Upper lobe of right lung (tissue), 1 donor: ENCODE measurements at regions not wholly inside any gene's neighbourhood (a gene's known extent, or its start where the extent isn't known, plus 50 kb on each side); places are given as distances from the start of the nearest gene placed in this dataset.

ENCODE experiments used
- ATAC-seq: fragments of 200-7000 bp; cut with Tn5 transposase; one replicate; pipeline ENCODE4 v1.9.1; 2020; ENCODE audit warnings: mild to moderate bottlenecking, moderate library complexity
- DNase-seq: peaks from one replicate; pipeline ENCODE4 v3.0.0-alpha.2; 2020
- H3K27ac ChIP-seq: fragments of 200-600 bp; one replicate; pipeline ENCODE4 v1.8.0; 2022
- H3K27me3 ChIP-seq: fragments of 200-600 bp; one replicate; pipeline ENCODE4 v1.8.0; 2022; ENCODE audit warnings: mild to moderate bottlenecking
- H3K36me3 ChIP-seq: fragments of 200-600 bp; one replicate; pipeline ENCODE4 v1.8.0; 2022
- H3K4me1 ChIP-seq: fragments of 200-600 bp; one replicate; pipeline ENCODE4 v1.8.0; 2022
- H3K4me3 ChIP-seq: fragments of 200-600 bp; one replicate; pipeline ENCODE4 v1.8.0; 2022; ENCODE audit warnings: mild to moderate bottlenecking
- H3K9me3 ChIP-seq: fragments of 200-600 bp; one replicate; pipeline ENCODE4 v1.8.0; 2022
- intact Hi-C: fragments of 100-400 bp; cut with DNase I; formaldehyde crosslinking; loops from one replicate; pipeline ENCODE4 v1.11.0; 2022
- TF ChIP-seq, protein P1 (sequence below): fragments of 200-600 bp; IDR thresholded peaks from one replicate; pipeline ENCODE4 v1.8.0; 2022; ENCODE audit warnings: antibody characterized with exemption
- donor health status: DM: no; HTN: yes; CAD: no; lungs with severe emphysema.

- H3K4me3 ChIP-seq: no peak overlapping the region
- H3K9me3 ChIP-seq: no peaks in the 10 kb centered on the region
- no peaks in the 10 kb centered on the region for H3K4me1 ChIP-seq
- ATAC-seq: no peak
- H3K36me3 ChIP-seq: no peaks in the 10 kb centered on the region
- TF ChIP-seq, protein P1, sequence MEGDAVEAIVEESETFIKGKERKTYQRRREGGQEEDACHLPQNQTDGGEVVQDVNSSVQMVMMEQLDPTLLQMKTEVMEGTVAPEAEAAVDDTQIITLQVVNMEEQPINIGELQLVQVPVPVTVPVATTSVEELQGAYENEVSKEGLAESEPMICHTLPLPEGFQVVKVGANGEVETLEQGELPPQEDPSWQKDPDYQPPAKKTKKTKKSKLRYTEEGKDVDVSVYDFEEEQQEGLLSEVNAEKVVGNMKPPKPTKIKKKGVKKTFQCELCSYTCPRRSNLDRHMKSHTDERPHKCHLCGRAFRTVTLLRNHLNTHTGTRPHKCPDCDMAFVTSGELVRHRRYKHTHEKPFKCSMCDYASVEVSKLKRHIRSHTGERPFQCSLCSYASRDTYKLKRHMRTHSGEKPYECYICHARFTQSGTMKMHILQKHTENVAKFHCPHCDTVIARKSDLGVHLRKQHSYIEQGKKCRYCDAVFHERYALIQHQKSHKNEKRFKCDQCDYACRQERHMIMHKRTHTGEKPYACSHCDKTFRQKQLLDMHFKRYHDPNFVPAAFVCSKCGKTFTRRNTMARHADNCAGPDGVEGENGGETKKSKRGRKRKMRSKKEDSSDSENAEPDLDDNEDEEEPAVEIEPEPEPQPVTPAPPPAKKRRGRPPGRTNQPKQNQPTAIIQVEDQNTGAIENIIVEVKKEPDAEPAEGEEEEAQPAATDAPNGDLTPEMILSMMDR: no peak
- H3K27me3 ChIP-seq: no peaks in the 10 kb centered on the region
- no peak overlapping the region for H3K27ac ChIP-seq
- DNase-seq: no peak
- intact Hi-C loops: no loop called here
Measured at GRCh38 chr2:51624995-51625394, 593.1 kb upstream of the NRXN1 start.

DNA sequence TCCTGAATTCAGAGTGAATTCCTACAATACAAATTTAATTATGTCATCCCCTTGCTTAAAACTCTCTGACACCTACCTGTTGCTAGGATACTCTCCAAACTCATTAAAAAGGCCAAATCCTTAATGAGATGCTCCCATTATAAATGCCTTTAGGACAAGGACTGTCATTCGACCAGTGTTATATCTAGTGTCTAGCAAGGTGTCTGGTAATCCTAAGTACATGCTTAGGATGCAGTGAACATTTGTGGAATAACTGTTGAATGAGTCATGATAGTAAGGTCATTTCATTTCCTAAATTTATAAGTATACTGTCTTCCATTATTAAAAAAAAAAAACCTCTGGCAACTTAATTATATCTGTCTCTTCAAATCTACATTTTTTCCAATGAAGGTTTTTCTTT is 588.9 kb upstream of the NRXN1 start:
- Histone ChIP-seq H3K4me1 (no peaks in the 10 kb centered on the region), H3K9me3 (no peaks in the 10 kb centered on the region), H3K36me3 (no peaks in the 10 kb centered on the region), H3K27me3 (no peaks in the 10 kb centered on the region), H3K27ac (no peak overlapping the region), H3K4me3 (no peak overlapping the region)
- ATAC-seq (no peak), DNase-seq (no peak)
- intact Hi-C loops: no loop called here
- TF ChIP-seq, protein P1: no peak

- Histone ChIP-seq H3K4me3 (no peak overlapping the region), H3K27me3 (no peaks in the 10 kb centered on the region), H3K27ac (no peak overlapping the region), H3K36me3 (no peaks in the 10 kb centered on the region), H3K4me1 (no peaks in the 10 kb centered on the region), H3K9me3 (no peaks in the 10 kb centered on the region)
- intact Hi-C loops: no loop called here
- DNase-seq (no peak), ATAC-seq (no peak)
- TF ChIP-seq, protein P1: no peak
Measured at GRCh38 chr2:51619961-51620360, 588.0 kb upstream of the NRXN1 start.

GRCh38 chr2:51612387-51612786 is 580.5 kb upstream of the NRXN1 start:
- peaks cover 7% of the 10 kb centered on the region for H3K9me3 ChIP-seq
- TF ChIP-seq, protein P1: no peak
- no peak for ATAC-seq

DNA sequence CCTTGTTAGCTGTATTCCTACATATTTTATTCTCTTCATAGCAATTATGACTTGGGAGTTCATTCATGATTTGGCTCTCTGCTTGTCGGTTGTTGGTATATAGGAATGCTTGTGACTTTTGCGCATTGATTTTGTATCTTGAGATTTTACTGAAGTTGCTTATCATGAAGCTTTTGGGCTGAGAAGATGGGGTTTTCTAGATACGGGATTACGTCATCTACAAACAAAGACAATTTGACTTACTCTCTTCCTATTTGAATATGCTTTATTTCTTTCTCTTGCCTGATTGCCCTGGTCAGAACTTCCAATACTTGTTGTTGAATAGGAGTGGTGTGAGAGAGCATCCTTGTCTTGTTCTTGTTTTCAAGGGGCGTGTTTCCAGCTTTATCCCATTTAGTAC is 569.8 kb upstream of the NRXN1 start:
- Histone ChIP-seq H3K27ac (no peak overlapping the region), H3K4me3 (no peak overlapping the region), H3K27me3 (no peaks in the 10 kb centered on the region), H3K9me3 (no peaks in the 10 kb centered on the region), H3K4me1 (no peaks in the 10 kb centered on the region), H3K36me3 (no peaks in the 10 kb centered on the region)
- ATAC-seq (no peak), DNase-seq (no peak)
- intact Hi-C loops: no loop called here
- TF ChIP-seq, protein P1: no peak

More at GRCh38 chr2:51612387-51612786, 580.5 kb upstream of the NRXN1 start:
- DNase-seq: no peak
- Histone ChIP-seq H3K27me3 (no peaks in the 10 kb centered on the region), H3K27ac (no peak overlapping the region), H3K4me3 (no peak overlapping the region), H3K4me1 (no peaks in the 10 kb centered on the region), H3K36me3 (no peaks in the 10 kb centered on the region)
- intact Hi-C loops: no loop called here

DNA sequence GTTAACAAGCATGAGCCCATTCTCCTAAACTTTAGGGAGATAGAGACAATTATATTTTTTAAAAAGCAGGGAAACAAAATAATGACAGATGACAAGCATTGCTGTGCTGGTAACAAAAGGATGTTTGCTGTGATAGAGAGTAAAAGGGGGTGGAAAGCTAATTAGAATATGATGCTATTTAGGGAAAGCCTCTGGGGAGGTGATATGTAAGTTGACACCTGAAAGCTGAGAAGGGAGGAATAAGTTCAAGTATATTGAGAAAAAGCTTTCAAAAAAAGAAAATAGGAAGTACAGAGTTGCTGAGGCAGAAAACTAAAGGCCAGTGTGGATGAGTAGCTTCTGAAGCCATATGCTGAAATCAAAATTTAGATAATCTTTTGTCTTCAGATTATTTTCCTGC is 565.2 kb upstream of the NRXN1 start:
- Histone ChIP-seq H3K9me3 (no peaks in the 10 kb centered on the region), H3K4me1 (no peaks in the 10 kb centered on the region), H3K27me3 (no peaks in the 10 kb centered on the region), H3K4me3 (no peak overlapping the region), H3K27ac (no peak overlapping the region), H3K36me3 (no peaks in the 10 kb centered on the region)
- ATAC-seq (no peak), DNase-seq (no peak)
- TF ChIP-seq, protein P1: no peak
- intact Hi-C loops: no loop called here
